IMR-90 (cell line): ENCODE measurements at regions not wholly inside any gene's neighbourhood (a gene's known extent, or its start where the extent isn't known, plus 50 kb on each side); places are given as distances from the start of the nearest gene placed in this dataset.

ENCODE experiments used
- ATAC-seq: fragments of 200-7000 bp; cut with Tn5 transposase; 2 replicates; pipeline ENCODE4 v1.9.1; 2020; ENCODE audit warnings: low read depth, mild to moderate bottlenecking, moderate library complexity
- BruUV-seq: library from RNA; stranded (reverse); fragments of 400-500 nt; replicated peaks from 2 replicates; lab custom pipeline; 2021; lab: Mats Ljungman, UMichigan
- CTCF ChIA-PET: fragments of 300-600 bp; formaldehyde crosslinking; extraction: SDS; loops from one replicate; lab custom pipeline; 2021; ENCODE audit warnings: antibody characterized with exemption; lab: Yijun Ruan, JAX
- POLR2A ChIA-PET: fragments of 300-600 bp; sonication (Branson Sonifier 250); formaldehyde crosslinking; loops from one replicate; lab custom pipeline; 2022; ENCODE audit warnings: antibody characterized with exemption; ENCODE audit not compliant: unreplicated experiment; lab: Charles Lee
- DNase-seq: peaks from one replicate; pipeline ENCODE4 v3.0.0; 2013
- H2AFZ ChIP-seq: replicated peaks from 2 replicates; pipeline ENCODE3; 2013; ENCODE audit warnings: low read length, mild to moderate bottlenecking; ENCODE audit not compliant: poor library complexity
- H2AK5ac ChIP-seq: 2 replicates; pipeline ENCODE4 v1.6.1; 2013; ENCODE audit warnings: low read depth, low read length, inconsistent platforms
- H2AK9ac ChIP-seq: replicated peaks from 2 replicates; pipeline ENCODE3; 2013; ENCODE audit warnings: mild to moderate bottlenecking, low read depth, low read length, moderate library complexity; ENCODE audit not compliant: poor library complexity
- H2BK120ac ChIP-seq: 2 replicates; pipeline ENCODE4 v1.6.1; 2013; ENCODE audit warnings: low read depth, low read length, inconsistent platforms
- H2BK15ac ChIP-seq: 3 replicates; pipeline ENCODE4 v1.6.1; 2013; ENCODE audit warnings: low read depth, low read length, inconsistent platforms
- H2BK20ac ChIP-seq: 2 replicates; pipeline ENCODE4 v1.6.1; 2013; ENCODE audit warnings: low read depth, mild to moderate bottlenecking, inconsistent platforms, low read length, moderate library complexity
- H2BK5ac ChIP-seq: 2 replicates; pipeline ENCODE4 v1.6.1; 2013; ENCODE audit warnings: mild to moderate bottlenecking, low read depth, low read length, inconsistent platforms; ENCODE audit not compliant: poor library complexity, severe bottlenecking
- H3K14ac ChIP-seq: replicated peaks from 2 replicates; pipeline ENCODE4 v1.6.1; 2013; ENCODE audit warnings: low read depth, low read length, inconsistent platforms
- H3K18ac ChIP-seq: 2 replicates; pipeline ENCODE4 v1.6.1; 2013; ENCODE audit warnings: low read depth, low read length, control low read depth
- H3K23ac ChIP-seq: 2 replicates; pipeline ENCODE4 v1.6.1; 2013; ENCODE audit warnings: low read depth, low read length, inconsistent platforms
- H3K27ac ChIP-seq: 2 replicates; pipeline ENCODE4 v1.5.1; 2013; ENCODE audit warnings: mild to moderate bottlenecking, control low read depth, low read length; ENCODE audit not compliant: insufficient read depth
- H3K27me3 ChIP-seq: 2 replicates; pipeline ENCODE4 v1.6.1; 2013; ENCODE audit warnings: low read length; ENCODE audit not compliant: control insufficient read depth, insufficient read depth
- H3K36me3 ChIP-seq: 2 replicates; pipeline ENCODE4 v1.6.1; 2013; ENCODE audit warnings: low read length, mixed read lengths; ENCODE audit not compliant: control insufficient read depth, insufficient read depth
- H3K4ac ChIP-seq: 2 replicates; pipeline ENCODE4 v1.6.1; 2013; ENCODE audit warnings: low read depth, low read length, inconsistent platforms
- H3K4me1 ChIP-seq: 2 replicates; pipeline ENCODE4 v1.6.1; 2013; ENCODE audit warnings: low read length, mixed read lengths; ENCODE audit not compliant: control insufficient read depth, insufficient read depth
- H3K4me2 ChIP-seq: 2 replicates; pipeline ENCODE4 v1.6.1; 2013; ENCODE audit warnings: low read depth, mild to moderate bottlenecking, control low read depth, low read length, moderate library complexity
- H3K4me3 ChIP-seq: 2 replicates; pipeline ENCODE4 v1.5.1; 2013; ENCODE audit warnings: low read depth, mild to moderate bottlenecking, control low read depth, low read length, moderate library complexity; ENCODE audit not compliant: insufficient read depth
- H3K56ac ChIP-seq: 2 replicates; pipeline ENCODE4 v1.6.1; 2013; ENCODE audit warnings: low read length, inconsistent platforms; ENCODE audit not compliant: insufficient read depth; ENCODE audit errors: extremely low read depth
- H3K79me1 ChIP-seq, 2 experiments: 2 replicates each; pipeline ENCODE4 v1.6.1; 2013; ENCODE audit warnings: low read length in 2 of 2, inconsistent platforms in 1 of 2, low read depth in 1 of 2
- H3K9ac ChIP-seq: 2 replicates; pipeline ENCODE4 v1.6.1; 2013; ENCODE audit warnings: low read depth, low read length, control low read depth
- H3K9me1 ChIP-seq: 2 replicates; pipeline ENCODE4 v1.6.1; 2013; ENCODE audit warnings: low read length, inconsistent platforms; ENCODE audit not compliant: insufficient read depth
- H3K9me3 ChIP-seq: 2 replicates; pipeline ENCODE4 v1.6.1; 2013; ENCODE audit warnings: low read length; ENCODE audit not compliant: control insufficient read depth, insufficient read depth
- H4K20me1 ChIP-seq: 2 replicates; pipeline ENCODE4 v1.6.1; 2013; ENCODE audit warnings: low read length, inconsistent platforms; ENCODE audit not compliant: insufficient read depth
- H4K5ac ChIP-seq: 2 replicates; pipeline ENCODE4 v1.6.1; 2013; ENCODE audit warnings: mild to moderate bottlenecking, low read depth, low read length, control low read depth
- H4K8ac ChIP-seq, 2 experiments: 2 replicates each; pipeline ENCODE4 v1.6.1; 2013; ENCODE audit warnings: low read depth in 2 of 2, low read length in 2 of 2, control low read depth in 1 of 2, inconsistent platforms in 1 of 2
- H4K91ac ChIP-seq: 2 replicates; pipeline ENCODE4 v1.6.1; 2013; ENCODE audit warnings: low read depth, low read length, inconsistent platforms; ENCODE audit not compliant: insufficient read depth
- BHLHE40 ChIP-seq: fragments of 150-350 bp; IDR thresholded peaks from 2 replicates; pipeline ENCODE4 v1.6.1; 2016; ENCODE audit warnings: mild to moderate bottlenecking, low read depth, low read length
- CEBPB ChIP-seq: IDR thresholded peaks from 2 replicates; pipeline ENCODE4 v1.6.1; 2012; ENCODE audit warnings: low read depth, low read length, improper control_type of control experiment
- ELK1 ChIP-seq: fragments of 150-350 bp; IDR thresholded peaks from 2 replicates; pipeline ENCODE4 v1.6.1; 2016; ENCODE audit warnings: low read depth, mild to moderate bottlenecking, low read length, moderate library complexity, borderline replicate concordance
- MAFK ChIP-seq: IDR thresholded peaks from 2 replicates; pipeline ENCODE4 v1.6.1; 2012; ENCODE audit warnings: low read depth, low read length, improper control_type of control experiment
- MAZ ChIP-seq: IDR thresholded peaks from 2 replicates; pipeline ENCODE4 v1.6.1; 2012; ENCODE audit warnings: low read depth, mild to moderate bottlenecking, low read length, improper control_type of control experiment, moderate library complexity, borderline replicate concordance
- NFE2L2 ChIP-seq: fragments of 150-350 bp; IDR thresholded peaks from 2 replicates; pipeline ENCODE4 v1.6.1; 2016; ENCODE audit warnings: low read depth, mild to moderate bottlenecking, low read length
- RAD21 ChIP-seq: IDR thresholded peaks from 2 replicates; pipeline ENCODE4 v1.6.1; 2012; ENCODE audit warnings: low read length, improper control_type of control experiment
- USF2 ChIP-seq: fragments of 150-350 bp; IDR thresholded peaks from 2 replicates; pipeline ENCODE4 v1.6.1; 2017; ENCODE audit warnings: mild to moderate bottlenecking, antibody characterized with exemption, low read length, low read depth
- WGBS, 2 experiments: methylation state at CpG; one replicate each; pipeline versions ENCODE4 v1.1.5 to v1.1.7; 2013; ENCODE audit warnings: missing lambda C conversion rate in 2 of 2; ENCODE audit not compliant: insufficient read length in 1 of 2; ENCODE audit errors: extremely low coverage in 2 of 2; 5-methylcytosine and 5-hydroxymethylcytosine counted together
- dilution Hi-C: fragments of 300-500 bp; cut with HindIII; formaldehyde crosslinking; loops from one replicate; pipeline ENCODE4 v1.14.3; 2018; ENCODE audit warnings: low sequenced_read_pairs; ENCODE audit not compliant: unreplicated experiment
- in situ Hi-C: fragments of 300-500 bp; cut with MboI; formaldehyde crosslinking; loops from 3 replicates; pipeline ENCODE4 v1.14.3; 2019; ENCODE audit warnings: low sequenced_read_pairs, inconsistent platforms, mixed read lengths
- intact Hi-C: fragments of 100-400 bp; cut with micrococcal nuclease; formaldehyde crosslinking; loops from 2 replicates; pipeline ENCODE4 v1.10.0; 2022

GRCh38 chr11:92885600-92885999 is 83.9 kb upstream of the MTNR1B start:
- intact Hi-C loops, result loop anchor here (5.0 to 10.0 kb wide), 3 partner anchors 328 to 813 kb away; no protein-coding TSS in a partner anchor
- CTCF ChIA-PET, result interaction anchor here (0.6 to 1.0 kb wide), 3 partner anchors 10 to 609 kb away, joined by 3 read pairs; no protein-coding TSS in a partner anchor
- no peak overlapping the region for H3K4me3 ChIP-seq

More at GRCh38 chr11:92885600-92885999, 83.9 kb upstream of the MTNR1B start:
- no peak overlapping the region for H2AK5ac ChIP-seq
- H4K8ac ChIP-seq, result no peak overlapping the region
- in situ Hi-C loops (loop anchor here (10.0 kb wide), 1 partner anchor 671 kb away; no protein-coding TSS in a partner anchor), dilution Hi-C loops (no loop called here)
- H3K27me3 ChIP-seq, result no peaks in the 10 kb centered on the region; the same call in 1 of the 2 replicates
- no peak overlapping the region for H3K56ac ChIP-seq
- no peak overlapping the region for H2BK15ac ChIP-seq
- H4K20me1 ChIP-seq, result no peaks in the 10 kb centered on the region
- H3K23ac ChIP-seq, result no peak overlapping the region
- H3K9ac ChIP-seq, result no peak overlapping the region
- DNase-seq (no peak), ATAC-seq (no peak)
- H3K79me1 ChIP-seq, result no peaks in the 10 kb centered on the region
- H3K4me2 ChIP-seq, result no peak overlapping the region
- H3K4me1 ChIP-seq, result no peaks in the 10 kb centered on the region
- no peaks in the 10 kb centered on the region for H3K36me3 ChIP-seq
- WGBS, 2 experiments, result no CpG with 5 or more reads among the region's 4 CpGs
- no peak overlapping the region for H3K14ac ChIP-seq
- no peak for TF ChIP-seq CEBPB
- TF ChIP-seq ELK1, result no peak
- TF ChIP-seq BHLHE40, result no peak
- no peak for TF ChIP-seq USF2
- no peak for TF ChIP-seq RAD21
- TF ChIP-seq MAFK, result no peak
- no peak for TF ChIP-seq MAZ
- no peak for TF ChIP-seq NFE2L2
- H3K18ac ChIP-seq, result no peak overlapping the region
- no peak overlapping the region for H2BK120ac ChIP-seq
- H3K9me3 ChIP-seq, result no peaks in the 10 kb centered on the region
- H3K9me1 ChIP-seq, result no peaks in the 10 kb centered on the region
- H2BK5ac ChIP-seq, result no peak overlapping the region
- H2AK9ac ChIP-seq, result no peak overlapping the region
- BruUV-seq, result no TSS peak
- no peak overlapping the region for H2BK20ac ChIP-seq
- H3K27ac ChIP-seq, result no peak overlapping the region
- POLR2A ChIA-PET, result no interaction called here
- H4K91ac ChIP-seq, result no peak overlapping the region
- H2AFZ ChIP-seq, result no peak overlapping the region
- H4K5ac ChIP-seq, result no peak overlapping the region
- H3K4ac ChIP-seq, result no peak overlapping the region
